IMR-90 (cell line): ENCODE measurements at regions not wholly inside any gene's neighbourhood (a gene's known extent, or its start where the extent isn't known, plus 50 kb on each side); places are given as distances from the start of the nearest gene placed in this dataset.

ENCODE experiments used
- ATAC-seq: fragments of 200-7000 bp; cut with Tn5 transposase; 2 replicates; pipeline ENCODE4 v1.9.1; 2020; ENCODE audit warnings: low read depth, mild to moderate bottlenecking, moderate library complexity
- BruUV-seq: library from RNA; stranded (reverse); fragments of 400-500 nt; replicated peaks from 2 replicates; lab custom pipeline; 2021; lab: Mats Ljungman, UMichigan
- CTCF ChIA-PET: fragments of 300-600 bp; formaldehyde crosslinking; extraction: SDS; loops from one replicate; lab custom pipeline; 2021; ENCODE audit warnings: antibody characterized with exemption; lab: Yijun Ruan, JAX
- POLR2A ChIA-PET: fragments of 300-600 bp; sonication (Branson Sonifier 250); formaldehyde crosslinking; loops from one replicate; lab custom pipeline; 2022; ENCODE audit warnings: antibody characterized with exemption; ENCODE audit not compliant: unreplicated experiment; lab: Charles Lee
- DNase-seq: peaks from one replicate; pipeline ENCODE4 v3.0.0; 2013
- H2AFZ ChIP-seq: replicated peaks from 2 replicates; pipeline ENCODE3; 2013; ENCODE audit warnings: low read length, mild to moderate bottlenecking; ENCODE audit not compliant: poor library complexity
- H2AK5ac ChIP-seq: 2 replicates; pipeline ENCODE4 v1.6.1; 2013; ENCODE audit warnings: low read depth, low read length, inconsistent platforms
- H2AK9ac ChIP-seq: replicated peaks from 2 replicates; pipeline ENCODE3; 2013; ENCODE audit warnings: mild to moderate bottlenecking, low read depth, low read length, moderate library complexity; ENCODE audit not compliant: poor library complexity
- H2BK120ac ChIP-seq: 2 replicates; pipeline ENCODE4 v1.6.1; 2013; ENCODE audit warnings: low read depth, low read length, inconsistent platforms
- H2BK15ac ChIP-seq: 3 replicates; pipeline ENCODE4 v1.6.1; 2013; ENCODE audit warnings: low read depth, low read length, inconsistent platforms
- H2BK20ac ChIP-seq: 2 replicates; pipeline ENCODE4 v1.6.1; 2013; ENCODE audit warnings: low read depth, mild to moderate bottlenecking, inconsistent platforms, low read length, moderate library complexity
- H2BK5ac ChIP-seq: 2 replicates; pipeline ENCODE4 v1.6.1; 2013; ENCODE audit warnings: mild to moderate bottlenecking, low read depth, low read length, inconsistent platforms; ENCODE audit not compliant: poor library complexity, severe bottlenecking
- H3K14ac ChIP-seq: replicated peaks from 2 replicates; pipeline ENCODE4 v1.6.1; 2013; ENCODE audit warnings: low read depth, low read length, inconsistent platforms
- H3K18ac ChIP-seq: 2 replicates; pipeline ENCODE4 v1.6.1; 2013; ENCODE audit warnings: low read depth, low read length, control low read depth
- H3K23ac ChIP-seq: 2 replicates; pipeline ENCODE4 v1.6.1; 2013; ENCODE audit warnings: low read depth, low read length, inconsistent platforms
- H3K27ac ChIP-seq: 2 replicates; pipeline ENCODE4 v1.5.1; 2013; ENCODE audit warnings: mild to moderate bottlenecking, control low read depth, low read length; ENCODE audit not compliant: insufficient read depth
- H3K27me3 ChIP-seq: 2 replicates; pipeline ENCODE4 v1.6.1; 2013; ENCODE audit warnings: low read length; ENCODE audit not compliant: control insufficient read depth, insufficient read depth
- H3K36me3 ChIP-seq: 2 replicates; pipeline ENCODE4 v1.6.1; 2013; ENCODE audit warnings: low read length, mixed read lengths; ENCODE audit not compliant: control insufficient read depth, insufficient read depth
- H3K4ac ChIP-seq: 2 replicates; pipeline ENCODE4 v1.6.1; 2013; ENCODE audit warnings: low read depth, low read length, inconsistent platforms
- H3K4me1 ChIP-seq: 2 replicates; pipeline ENCODE4 v1.6.1; 2013; ENCODE audit warnings: low read length, mixed read lengths; ENCODE audit not compliant: control insufficient read depth, insufficient read depth
- H3K4me2 ChIP-seq: 2 replicates; pipeline ENCODE4 v1.6.1; 2013; ENCODE audit warnings: low read depth, mild to moderate bottlenecking, control low read depth, low read length, moderate library complexity
- H3K4me3 ChIP-seq: 2 replicates; pipeline ENCODE4 v1.5.1; 2013; ENCODE audit warnings: low read depth, mild to moderate bottlenecking, control low read depth, low read length, moderate library complexity; ENCODE audit not compliant: insufficient read depth
- H3K56ac ChIP-seq: 2 replicates; pipeline ENCODE4 v1.6.1; 2013; ENCODE audit warnings: low read length, inconsistent platforms; ENCODE audit not compliant: insufficient read depth; ENCODE audit errors: extremely low read depth
- H3K79me1 ChIP-seq, 2 experiments: 2 replicates each; pipeline ENCODE4 v1.6.1; 2013; ENCODE audit warnings: low read length in 2 of 2, inconsistent platforms in 1 of 2, low read depth in 1 of 2
- H3K9ac ChIP-seq: 2 replicates; pipeline ENCODE4 v1.6.1; 2013; ENCODE audit warnings: low read depth, low read length, control low read depth
- H3K9me1 ChIP-seq: 2 replicates; pipeline ENCODE4 v1.6.1; 2013; ENCODE audit warnings: low read length, inconsistent platforms; ENCODE audit not compliant: insufficient read depth
- H3K9me3 ChIP-seq: 2 replicates; pipeline ENCODE4 v1.6.1; 2013; ENCODE audit warnings: low read length; ENCODE audit not compliant: control insufficient read depth, insufficient read depth
- H4K20me1 ChIP-seq: 2 replicates; pipeline ENCODE4 v1.6.1; 2013; ENCODE audit warnings: low read length, inconsistent platforms; ENCODE audit not compliant: insufficient read depth
- H4K5ac ChIP-seq: 2 replicates; pipeline ENCODE4 v1.6.1; 2013; ENCODE audit warnings: mild to moderate bottlenecking, low read depth, low read length, control low read depth
- H4K8ac ChIP-seq, 2 experiments: 2 replicates each; pipeline ENCODE4 v1.6.1; 2013; ENCODE audit warnings: low read depth in 2 of 2, low read length in 2 of 2, control low read depth in 1 of 2, inconsistent platforms in 1 of 2
- H4K91ac ChIP-seq: 2 replicates; pipeline ENCODE4 v1.6.1; 2013; ENCODE audit warnings: low read depth, low read length, inconsistent platforms; ENCODE audit not compliant: insufficient read depth
- BHLHE40 ChIP-seq: fragments of 150-350 bp; IDR thresholded peaks from 2 replicates; pipeline ENCODE4 v1.6.1; 2016; ENCODE audit warnings: mild to moderate bottlenecking, low read depth, low read length
- ELK1 ChIP-seq: fragments of 150-350 bp; IDR thresholded peaks from 2 replicates; pipeline ENCODE4 v1.6.1; 2016; ENCODE audit warnings: low read depth, mild to moderate bottlenecking, low read length, moderate library complexity, borderline replicate concordance
- POLR2A ChIP-seq: IDR thresholded peaks from 2 replicates; pipeline ENCODE4 v1.6.1; 2012; ENCODE audit warnings: mild to moderate bottlenecking, low read depth, low read length
- SMC3 ChIP-seq: fragments of 150-350 bp; IDR thresholded peaks from 2 replicates; pipeline ENCODE4 v1.6.1; 2016; ENCODE audit warnings: low read depth, mild to moderate bottlenecking, antibody characterized with exemption, low read length, moderate library complexity
- WGBS, 2 experiments: methylation state at CpG; one replicate each; pipeline versions ENCODE4 v1.1.5 to v1.1.7; 2013; ENCODE audit warnings: missing lambda C conversion rate in 2 of 2; ENCODE audit not compliant: insufficient read length in 1 of 2; ENCODE audit errors: extremely low coverage in 2 of 2; 5-methylcytosine and 5-hydroxymethylcytosine counted together
- dilution Hi-C: fragments of 300-500 bp; cut with HindIII; formaldehyde crosslinking; loops from one replicate; pipeline ENCODE4 v1.14.3; 2018; ENCODE audit warnings: low sequenced_read_pairs; ENCODE audit not compliant: unreplicated experiment
- in situ Hi-C: fragments of 300-500 bp; cut with MboI; formaldehyde crosslinking; loops from 3 replicates; pipeline ENCODE4 v1.14.3; 2019; ENCODE audit warnings: low sequenced_read_pairs, inconsistent platforms, mixed read lengths
- intact Hi-C: fragments of 100-400 bp; cut with micrococcal nuclease; formaldehyde crosslinking; loops from 2 replicates; pipeline ENCODE4 v1.10.0; 2022

GRCh38 chr10:33841678-33842077 lies 507.2 kb upstream of the NRP1 start:
- Histone ChIP-seq H4K20me1 (no peaks in the 10 kb centered on the region), H2AK5ac (no peak overlapping the region), H3K56ac (no peak overlapping the region), H3K23ac (no peak overlapping the region), H3K4me1 (no peaks in the 10 kb centered on the region), H2BK20ac (no peak overlapping the region), H3K36me3 (no peaks in the 10 kb centered on the region), H4K8ac (no peak overlapping the region), H2BK15ac (no peak overlapping the region), H4K91ac (no peak overlapping the region), H2AK9ac (no peak overlapping the region), H3K4me2 (no peak overlapping the region), H3K4me3 (no peak overlapping the region), H3K79me1 (no peaks in the 10 kb centered on the region), H3K18ac (no peak overlapping the region), H3K9me3 (0 out of 2 replicates have a peak, but pooled peaks cover 1% of the 10 kb centered on the region), H3K9ac (no peak overlapping the region), H3K27me3 (peaks cover 11% of the 10 kb centered on the region), H2BK5ac (no peak overlapping the region), H3K9me1 (no peaks in the 10 kb centered on the region), H2AFZ (no peak overlapping the region), H3K14ac (no peak overlapping the region), H2BK120ac (no peak overlapping the region), H4K5ac (no peak overlapping the region), H3K27ac (no peak overlapping the region), H3K4ac (no peak overlapping the region)
- intact Hi-C loops = no loop called here
- DNase-seq = no peak
- CTCF ChIA-PET = interaction anchor here (0.5 kb wide), 1 partner anchor 1631 kb away, joined by 6 read pairs; no protein-coding TSS in a partner anchor
- in situ Hi-C loops = no loop called here
- TF ChIP-seq BHLHE40 (no peak), ELK1 (no peak), SMC3 (no peak), POLR2A (no peak)
- no peak for ATAC-seq
- POLR2A ChIA-PET = no interaction called here
- BruUV-seq = no TSS peak
- dilution Hi-C loops = no loop called here
- no CpG with 5 or more reads among the region's 2 CpGs for whole genome bisulfite sequencing, 2 experiments
